ENCODE measurements at regions not wholly inside any gene's neighbourhood (a gene's known extent, or its start where the extent isn't known, plus 50 kb on each side); places are given as distances from the start of the nearest gene placed in this dataset.

DNA sequence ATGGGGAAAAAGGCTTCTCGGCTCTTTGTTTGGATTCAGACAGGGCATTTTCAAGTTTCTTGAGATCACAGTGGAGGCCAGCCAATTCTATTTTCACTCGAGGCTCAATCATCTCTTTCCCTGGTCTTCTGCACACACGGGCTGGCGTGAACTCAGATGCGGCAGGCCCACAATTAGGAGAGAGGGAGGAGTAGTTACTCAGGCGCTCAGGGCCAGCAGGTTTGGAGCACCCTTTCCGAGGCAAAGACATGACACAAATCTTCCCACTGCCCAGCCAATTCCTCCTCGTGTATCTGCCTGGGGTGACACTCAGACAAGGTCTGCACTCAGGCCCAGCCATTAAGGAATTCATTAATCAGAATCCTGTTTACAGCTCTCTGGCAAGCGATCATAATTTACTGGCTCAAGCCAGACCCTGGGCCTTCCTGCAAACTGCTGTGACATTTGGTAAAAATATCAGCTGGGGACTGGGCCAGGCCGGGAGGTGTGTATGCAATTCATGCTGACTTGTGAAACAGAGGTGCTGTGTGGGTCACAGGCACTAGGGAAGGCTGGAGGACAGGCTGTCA is 68.1 kb upstream of the TLE3 start:
- TF ChIP-seq, protein P1, sequence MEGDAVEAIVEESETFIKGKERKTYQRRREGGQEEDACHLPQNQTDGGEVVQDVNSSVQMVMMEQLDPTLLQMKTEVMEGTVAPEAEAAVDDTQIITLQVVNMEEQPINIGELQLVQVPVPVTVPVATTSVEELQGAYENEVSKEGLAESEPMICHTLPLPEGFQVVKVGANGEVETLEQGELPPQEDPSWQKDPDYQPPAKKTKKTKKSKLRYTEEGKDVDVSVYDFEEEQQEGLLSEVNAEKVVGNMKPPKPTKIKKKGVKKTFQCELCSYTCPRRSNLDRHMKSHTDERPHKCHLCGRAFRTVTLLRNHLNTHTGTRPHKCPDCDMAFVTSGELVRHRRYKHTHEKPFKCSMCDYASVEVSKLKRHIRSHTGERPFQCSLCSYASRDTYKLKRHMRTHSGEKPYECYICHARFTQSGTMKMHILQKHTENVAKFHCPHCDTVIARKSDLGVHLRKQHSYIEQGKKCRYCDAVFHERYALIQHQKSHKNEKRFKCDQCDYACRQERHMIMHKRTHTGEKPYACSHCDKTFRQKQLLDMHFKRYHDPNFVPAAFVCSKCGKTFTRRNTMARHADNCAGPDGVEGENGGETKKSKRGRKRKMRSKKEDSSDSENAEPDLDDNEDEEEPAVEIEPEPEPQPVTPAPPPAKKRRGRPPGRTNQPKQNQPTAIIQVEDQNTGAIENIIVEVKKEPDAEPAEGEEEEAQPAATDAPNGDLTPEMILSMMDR (IDR thresholded peaks at IDR 0.05) = no peak
- no peak for TF ChIP-seq POLR2A (IDR thresholded peaks at IDR 0.05)
